Fibroblast of lung (primary cell): ENCODE measurements at regions not wholly inside any gene's neighbourhood (a gene's known extent, or its start where the extent isn't known, plus 50 kb on each side); places are given as distances from the start of the nearest gene placed in this dataset.
A peak's percentile ranks its signal among the peaks of the same experiment; 100 is the strongest.

Source experiments
- DNase-seq, 2 donors: peaks; one replicate each; pipeline versions ENCODE4 v3.0.0 to v3.0.0-alpha.2; 2010; ENCODE audit warnings: low read depth in 2 of 2
- H2AFZ ChIP-seq: 2 replicates; pipeline ENCODE4 v1.5.1; 2012; ENCODE audit warnings: low read length, control low read depth, inconsistent platforms
- H3K27ac ChIP-seq: 2 replicates; pipeline ENCODE4 v1.5.1; 2011; ENCODE audit warnings: low read length, control low read depth; ENCODE audit not compliant: insufficient read depth
- H3K27me3 ChIP-seq: 2 replicates; pipeline ENCODE4 v1.5.1; 2011; ENCODE audit warnings: mild to moderate bottlenecking, low read length; ENCODE audit not compliant: control insufficient read depth, insufficient read depth
- H3K36me3 ChIP-seq: 2 replicates; pipeline ENCODE4 v1.5.1; 2011; ENCODE audit warnings: low read length; ENCODE audit not compliant: control insufficient read depth, insufficient read depth
- H3K4me1 ChIP-seq: 2 replicates; pipeline ENCODE4 v1.5.1; 2011; ENCODE audit warnings: low read length; ENCODE audit not compliant: control insufficient read depth, insufficient read depth; ENCODE audit errors: extremely low read depth
- H3K4me2 ChIP-seq: 2 replicates; pipeline ENCODE4 v1.5.1; 2011; ENCODE audit warnings: low read length, control low read depth; ENCODE audit not compliant: insufficient read depth; ENCODE audit errors: extremely low read depth
- H3K4me3 ChIP-seq, 4 experiments: fragments of 200-600 bp in 1 of 4; sonication (generic) in 1 of 4; replicated peaks in 1 of 4; 2 replicates each; pipeline ENCODE4 v1.5.1; 2011 to 2016; ENCODE audit warnings: low read length in 4 of 4, low read depth in 3 of 4, mild to moderate bottlenecking in 3 of 4, control low read depth in 2 of 4, inconsistent platforms in 1 of 4, mixed read lengths in 1 of 4; ENCODE audit not compliant: insufficient read depth in 1 of 4; ENCODE audit errors: control extremely low read depth in 1 of 4
- H3K79me2 ChIP-seq: 2 replicates; pipeline ENCODE4 v1.5.1; 2012; ENCODE audit warnings: mild to moderate bottlenecking, low read length, inconsistent platforms; ENCODE audit not compliant: control insufficient read depth, insufficient read depth
- H3K9ac ChIP-seq: 2 replicates; pipeline ENCODE4 v1.5.1; 2011; ENCODE audit warnings: mild to moderate bottlenecking, low read length, control low read depth; ENCODE audit not compliant: insufficient read depth
- H3K9me3 ChIP-seq: 2 replicates; pipeline ENCODE4 v1.5.1; 2012; ENCODE audit warnings: low read depth, low read length; ENCODE audit not compliant: control insufficient read depth, insufficient read depth
- H4K20me1 ChIP-seq: 2 replicates; pipeline ENCODE4 v1.5.1; 2011; ENCODE audit warnings: low read length; ENCODE audit not compliant: control insufficient read depth, insufficient read depth; ENCODE audit errors: extremely low read depth
- CTCF ChIP-seq, 2 donors: IDR thresholded peaks in 1 of 2; conservative IDR thresholded peaks in 1 of 2; 1 replicate in 1 of 2; 2 replicates in 1 of 2; pipeline ENCODE4 v1.5.1; 2011 to 2012; ENCODE audit warnings: low read length in 2 of 2, control low read depth in 1 of 2, inconsistent platforms in 1 of 2, low read depth in 1 of 2, mild to moderate bottlenecking in 1 of 2
- EZH2 ChIP-seq: IDR thresholded peaks from 2 replicates; pipeline ENCODE4 v1.5.1; 2012; ENCODE audit warnings: low read length, control low read depth, mild to moderate bottlenecking; ENCODE audit errors: missing control alignments

GRCh38 chr17:79667121-79667715, 56.4 kb upstream of the RBFOX3 start:
- no peak overlapping the region for H2AFZ ChIP-seq
- no peak overlapping the region for H3K9ac ChIP-seq
- no peaks in the 10 kb centered on the region for H3K9me3 ChIP-seq
- no peaks in the 10 kb centered on the region for H3K4me1 ChIP-seq
- no peak overlapping the region for H3K27ac ChIP-seq
- no peaks in the 10 kb centered on the region for H3K79me2 ChIP-seq
- no peak for TF ChIP-seq CTCF (conservative IDR thresholded peaks at IDR 0.05 in 1 of 2, IDR thresholded peaks at IDR 0.05 in 1 of 2; ENCODE audit: low read depth in 1 of 2, low read length in 2 of 2)
- TF ChIP-seq EZH2, result no peak
- H3K4me3 ChIP-seq, result no peak overlapping the region
- H3K4me2 ChIP-seq, result no peak overlapping the region
- no peak for DNase-seq
- no peaks in the 10 kb centered on the region for H3K27me3 ChIP-seq
- H3K36me3 ChIP-seq, result no peaks in the 10 kb centered on the region
- no peaks in the 10 kb centered on the region for H4K20me1 ChIP-seq

DNA sequence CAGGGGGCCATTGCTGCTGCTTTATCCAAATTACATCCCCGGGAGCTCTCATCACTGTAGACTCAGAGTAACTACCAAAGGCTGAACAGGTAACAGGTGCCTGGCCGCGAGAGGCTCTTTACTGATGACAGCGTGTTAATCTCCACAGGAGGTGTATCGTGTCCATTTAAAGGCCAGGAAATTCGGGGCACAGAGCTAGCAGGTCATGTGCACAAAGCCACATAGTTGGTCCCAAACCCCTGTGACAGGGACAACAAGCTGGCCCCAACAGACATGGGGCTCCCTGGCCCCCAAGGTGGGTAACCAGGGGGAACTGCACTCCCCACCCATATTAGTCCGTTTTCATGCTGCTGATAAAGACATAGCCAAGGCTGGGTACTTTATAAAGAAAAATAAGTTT, 55.3 kb upstream of the RBFOX3 start:
- DNase-seq, result no peak
- no peak overlapping the region for H3K4me2 ChIP-seq
- no peak overlapping the region for H3K4me3 ChIP-seq
- H3K27me3 ChIP-seq, result no peaks in the 10 kb centered on the region
- no peak overlapping the region for H2AFZ ChIP-seq
- H3K9ac ChIP-seq, result no peak overlapping the region
- TF ChIP-seq EZH2 (no peak), CTCF (conservative IDR thresholded peaks at IDR 0.05 in 1 of 2, IDR thresholded peaks at IDR 0.05 in 1 of 2; ENCODE audit: low read depth in 1 of 2, low read length in 2 of 2) (no peak)
- H3K4me1 ChIP-seq, result no peaks in the 10 kb centered on the region
- H3K36me3 ChIP-seq, result no peaks in the 10 kb centered on the region
- no peaks in the 10 kb centered on the region for H3K79me2 ChIP-seq
- H3K27ac ChIP-seq, result no peak overlapping the region
- H3K9me3 ChIP-seq, result no peaks in the 10 kb centered on the region
- H4K20me1 ChIP-seq, result no peaks in the 10 kb centered on the region

DNA sequence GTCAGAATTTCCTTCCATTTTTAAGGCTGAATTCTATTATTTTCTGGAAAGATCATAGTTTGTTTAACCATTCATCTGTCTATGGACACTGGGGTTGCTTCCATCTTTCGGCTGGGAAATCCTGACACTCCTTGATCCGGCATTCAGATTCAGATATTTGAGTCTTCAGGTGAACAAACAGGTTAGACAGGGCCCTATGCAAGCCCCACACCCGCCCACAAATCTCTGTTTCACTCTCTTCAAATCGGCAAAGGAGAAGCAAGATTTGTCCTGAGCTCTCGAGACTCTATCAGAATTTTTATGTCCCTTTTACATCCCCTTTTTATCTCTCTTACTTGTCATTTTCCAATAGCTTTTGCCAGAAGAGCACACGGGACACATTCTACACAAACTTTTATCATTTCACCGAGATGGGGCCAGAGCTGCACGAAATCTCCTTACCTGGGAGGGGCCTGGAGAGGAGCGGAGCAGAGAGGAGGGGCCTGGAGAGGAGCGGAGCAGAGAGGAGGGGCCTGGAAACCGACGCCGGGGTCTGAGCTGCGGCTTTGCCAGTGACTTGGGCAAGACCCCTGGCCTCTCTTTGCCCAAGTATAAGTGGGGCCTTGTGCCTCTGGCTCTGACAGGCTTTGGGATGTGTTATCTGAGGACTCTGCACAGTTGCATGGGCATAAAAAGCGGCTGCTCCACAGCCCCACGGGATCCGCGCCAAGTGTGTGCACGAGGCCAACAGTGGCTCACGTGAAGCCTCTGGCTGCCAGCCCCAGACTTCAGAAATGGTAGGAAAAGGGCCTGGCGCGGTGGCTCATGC, 54.3 kb upstream of the RBFOX3 start:
- Histone ChIP-seq H3K27me3 (no peaks in the 10 kb centered on the region), H3K79me2 (no peaks in the 10 kb centered on the region), H3K4me2 (no peak overlapping the region), H4K20me1 (no peaks in the 10 kb centered on the region), H3K9me3 (no peaks in the 10 kb centered on the region), H2AFZ (no peak overlapping the region), H3K36me3 (no peaks in the 10 kb centered on the region), H3K4me1 (no peaks in the 10 kb centered on the region), H3K4me3 (no peak overlapping the region), H3K9ac (no peak overlapping the region), H3K27ac (no peak overlapping the region)
- no peak for TF ChIP-seq CTCF (conservative IDR thresholded peaks at IDR 0.05 in 1 of 2, IDR thresholded peaks at IDR 0.05 in 1 of 2; ENCODE audit: low read depth in 1 of 2, low read length in 2 of 2)
- TF ChIP-seq EZH2, result no peak
- DNase-seq, result peak in 1 of 2 donors; percentile 67
